H1 (cell line): ENCODE measurements at regions not wholly inside any gene's neighbourhood (a gene's known extent, or its start where the extent isn't known, plus 50 kb on each side); places are given as distances from the start of the nearest gene placed in this dataset.

ENCODE experiments used
- CTCF ChIA-PET: fragments of 300-600 bp; sonication (Branson Sonifier 250); formaldehyde crosslinking; loops from one replicate; lab custom pipeline; 2021; ENCODE audit not compliant: partially characterized antibody; lab: Charles Lee
- POLR2A ChIA-PET: fragments of 300-600 bp; sonication (Branson Sonifier 250); formaldehyde crosslinking; loops from one replicate; lab custom pipeline; 2021; ENCODE audit warnings: inconsistent platforms; ENCODE audit not compliant: partially characterized antibody; lab: Charles Lee
- DNase-seq, 2 experiments: peaks; one replicate each; pipeline versions ENCODE4 v3.0.0 to v3.0.0-alpha.2; 2010 to 2022; ENCODE audit warnings: low spot score in 2 of 2, low read depth in 1 of 2, mixed read lengths in 1 of 2
- FAIRE-seq: peaks from 2 replicates; lab custom pipeline; 2011; peaks lifted over from hg19 to GRCh38; lab: Jason Lieb, UNC
- H2AFZ ChIP-seq: 2 replicates; pipeline ENCODE4 v1.8.1; 2012; ENCODE audit warnings: low read length, inconsistent platforms
- H2AK5ac ChIP-seq: 2 replicates; pipeline ENCODE4 v1.6.1; 2013; ENCODE audit warnings: low read depth, low read length
- H2BK120ac ChIP-seq: replicated peaks from 2 replicates; pipeline ENCODE3; 2013; ENCODE audit warnings: low read depth, low read length, inconsistent platforms
- H2BK12ac ChIP-seq: 2 replicates; pipeline ENCODE4 v1.6.1; 2013; ENCODE audit warnings: low read depth, low read length
- H2BK15ac ChIP-seq: 2 replicates; pipeline ENCODE4 v1.6.1; 2013; ENCODE audit warnings: low read length
- H2BK20ac ChIP-seq: 2 replicates; pipeline ENCODE4 v1.6.1; 2013; ENCODE audit warnings: low read length
- H2BK5ac ChIP-seq: 2 replicates; pipeline ENCODE4 v1.6.1; 2013; ENCODE audit warnings: low read depth, low read length
- H3K14ac ChIP-seq: 2 replicates; pipeline ENCODE4 v1.6.1; 2013; ENCODE audit warnings: inconsistent platforms; ENCODE audit not compliant: insufficient read length
- H3K18ac ChIP-seq: 2 replicates; pipeline ENCODE4 v1.6.1; 2013; ENCODE audit warnings: low read length; ENCODE audit errors: extremely low read depth
- H3K23ac ChIP-seq: 2 replicates; pipeline ENCODE4 v1.6.1; 2013; ENCODE audit warnings: inconsistent platforms; ENCODE audit not compliant: insufficient read length
- H3K23me2 ChIP-seq: 2 replicates; pipeline ENCODE4 v1.6.1; 2013; ENCODE audit warnings: low read depth, low read length
- H3K27ac ChIP-seq: 2 replicates; pipeline ENCODE4 v1.6.1; 2011; ENCODE audit warnings: low read depth, low read length, inconsistent platforms
- H3K27me3 ChIP-seq, 4 experiments: replicated peaks in 1 of 4; 1 replicate in 1 of 4; 2 replicates in 3 of 4; pipeline versions ENCODE4 v1.6.1 to v1.8.1; 2011 to 2013; ENCODE audit warnings: low read length in 3 of 4, mild to moderate bottlenecking in 3 of 4, inconsistent platforms in 2 of 4, mixed read lengths in 2 of 4, moderate library complexity in 1 of 4; ENCODE audit not compliant: control insufficient read depth in 3 of 4, insufficient read depth in 3 of 4; ENCODE audit errors: extremely low read depth in 1 of 4
- H3K36me3 ChIP-seq, 4 experiments: 2 replicates each; pipeline versions ENCODE4 v1.6.1 to v1.8.1; 2011 to 2013; ENCODE audit warnings: mild to moderate bottlenecking in 4 of 4, low read length in 3 of 4, moderate library complexity in 2 of 4, control low read depth in 1 of 4, inconsistent platforms in 1 of 4; ENCODE audit not compliant: insufficient read depth in 4 of 4, control insufficient read depth in 2 of 4
- H3K4ac ChIP-seq: replicated peaks from 2 replicates; pipeline ENCODE3; 2013; ENCODE audit warnings: low read length, low read depth, mixed read lengths, inconsistent platforms; ENCODE audit not compliant: insufficient read length
- H3K4me1 ChIP-seq, 4 experiments: replicated peaks in 1 of 4; 1 replicate in 1 of 4; 2 replicates in 3 of 4; pipeline versions ENCODE4 v1.6.1 to v1.8.1; 2011 to 2013; ENCODE audit warnings: low read length in 3 of 4, inconsistent platforms in 2 of 4, mixed read lengths in 1 of 4; ENCODE audit not compliant: insufficient read depth in 4 of 4, control insufficient read depth in 3 of 4
- H3K4me2 ChIP-seq, 2 experiments: 2 replicates each; pipeline versions ENCODE4 v1.6.1 to v1.8.1; 2011 to 2013; ENCODE audit warnings: low read depth in 2 of 2, low read length in 2 of 2, control low read depth in 1 of 2, inconsistent platforms in 1 of 2, mild to moderate bottlenecking in 1 of 2; ENCODE audit not compliant: insufficient read depth in 1 of 2
- H3K4me3 ChIP-seq, 4 experiments: fragments of 200-600, 300-600 bp in 1 of 4; sonication (generic), shearing (Covaris generic), sonication (Bioruptor Twin) in 1 of 4; 2 replicates each; pipeline versions ENCODE4 v1.5.1 to v1.8.1; 2011 to 2016; ENCODE audit warnings: low read length in 4 of 4, low read depth in 3 of 4, control low read depth in 2 of 4, inconsistent platforms in 2 of 4, mild to moderate bottlenecking in 2 of 4, mixed read lengths in 1 of 4, moderate library complexity in 1 of 4; ENCODE audit not compliant: insufficient read depth in 2 of 4; ENCODE audit errors: extremely low read depth in 1 of 4
- H3K56ac ChIP-seq: replicated peaks from 2 replicates; pipeline ENCODE3; 2013; ENCODE audit warnings: low read depth, mild to moderate bottlenecking, mixed read lengths, low read length, inconsistent platforms; ENCODE audit not compliant: insufficient read length
- H3K79me1 ChIP-seq: 2 replicates; pipeline ENCODE4 v1.6.1; 2013; ENCODE audit warnings: low read depth, low read length, control low read depth
- H3K79me2 ChIP-seq, 2 experiments: 2 replicates each; pipeline versions ENCODE4 v1.6.1 to v1.8.1; 2012 to 2013; ENCODE audit warnings: low read length in 2 of 2, mild to moderate bottlenecking in 2 of 2, inconsistent platforms in 1 of 2; ENCODE audit not compliant: insufficient read depth in 2 of 2, control insufficient read depth in 1 of 2
- H3K9ac ChIP-seq, 4 experiments: replicated peaks in 1 of 4; 1 replicate in 1 of 4; 2 replicates in 3 of 4; pipeline versions ENCODE4 v1.6.1 to v1.8.1; 2011 to 2013; ENCODE audit warnings: low read depth in 3 of 4, low read length in 3 of 4, control low read depth in 2 of 4, mild to moderate bottlenecking in 2 of 4, moderate library complexity in 2 of 4, inconsistent platforms in 1 of 4; ENCODE audit errors: extremely low read depth in 1 of 4
- H3K9me3 ChIP-seq, 2 experiments: 2 replicates each; pipeline versions ENCODE4 v1.6.1 to v1.8.1; 2012 to 2013; ENCODE audit warnings: mild to moderate bottlenecking in 2 of 2, moderate library complexity in 2 of 2, control low read depth in 1 of 2, inconsistent platforms in 1 of 2, low read depth in 1 of 2, low read length in 1 of 2, mixed read lengths in 1 of 2; ENCODE audit not compliant: insufficient read depth in 2 of 2
- H4K20me1 ChIP-seq, 2 experiments: replicated peaks in 1 of 2; 2 replicates each; pipeline versions ENCODE3 to v1.8.1; 2011 to 2013; ENCODE audit warnings: inconsistent platforms in 2 of 2, low read length in 2 of 2, mild to moderate bottlenecking in 1 of 2; ENCODE audit not compliant: insufficient read depth in 2 of 2, control insufficient read depth in 1 of 2
- H4K5ac ChIP-seq: 2 replicates; pipeline ENCODE4 v1.6.1; 2013; ENCODE audit warnings: low read length, low read depth, mixed read lengths, inconsistent platforms; ENCODE audit not compliant: insufficient read length
- H4K8ac ChIP-seq: 2 replicates; pipeline ENCODE4 v1.8.0; 2013; ENCODE audit warnings: mild to moderate bottlenecking, moderate library complexity, low read length, inconsistent platforms; ENCODE audit not compliant: insufficient read depth; ENCODE audit errors: extremely low read depth
- H4K91ac ChIP-seq: replicated peaks from 2 replicates; pipeline ENCODE3; 2013; ENCODE audit warnings: low read length, mixed read lengths, inconsistent platforms; ENCODE audit not compliant: insufficient read length
- ATF2 ChIP-seq: IDR thresholded peaks from 2 replicates; pipeline ENCODE4 v1.6.1; 2012; ENCODE audit warnings: low read length, inconsistent platforms
- NRF1 ChIP-seq: IDR thresholded peaks from 2 replicates; pipeline ENCODE4 v1.6.1; 2011; ENCODE audit warnings: mild to moderate bottlenecking, low read depth, low read length, improper control_type of control experiment
- TBP ChIP-seq: IDR thresholded peaks from 2 replicates; pipeline ENCODE4 v1.6.1; 2011; ENCODE audit warnings: low read depth, low read length, improper control_type of control experiment
- WGBS, 2 experiments: shearing (Covaris generic) in 1 of 2; methylation state at CpG; one replicate each; pipeline versions ENCODE4 v1.1.6 to v1.1.7; 2013 to 2015; ENCODE audit warnings: low lambda C conversion rate in 2 of 2, mixed read lengths in 2 of 2, inconsistent platforms in 1 of 2, low coverage in 1 of 2, missing lambda C conversion rate in 1 of 2; ENCODE audit not compliant: insufficient replicate concordance in 2 of 2, insufficient coverage in 1 of 2, insufficient read length in 1 of 2; ENCODE audit errors: extremely low coverage in 1 of 2, missing lambda C conversion rate in 1 of 2; 5-methylcytosine and 5-hydroxymethylcytosine counted together
- TF ChIP-seq, protein P1 (sequence below): IDR thresholded peaks from 2 replicates; pipeline ENCODE4 v1.6.1; 2012; ENCODE audit warnings: inconsistent platforms

GRCh38 chr16:5578980-5579379, 481.4 kb upstream of the EEF2KMT start:
- Histone ChIP-seq H2BK15ac (no peak overlapping the region), H3K27me3 (no peaks in the 10 kb centered on the region), H3K23me2 (no peaks in the 10 kb centered on the region), H2AFZ (no peak overlapping the region), H3K4me2 (no peak overlapping the region), H3K23ac (no peak overlapping the region), H3K36me3 (no peaks in the 10 kb centered on the region), H3K14ac (no peak overlapping the region), H3K27ac (no peak overlapping the region), H3K9ac (no peak overlapping the region), H3K9me3 (no peaks in the 10 kb centered on the region), H3K56ac (no peak overlapping the region), H3K4me3 (no peak overlapping the region), H4K8ac (no peak overlapping the region), H2BK120ac (no peak overlapping the region), H2BK20ac (no peak overlapping the region), H2BK5ac (no peak overlapping the region), H3K4ac (no peak overlapping the region), H3K79me2 (no peaks in the 10 kb centered on the region), H3K79me1 (no peaks in the 10 kb centered on the region), H2BK12ac (no peak overlapping the region), H3K4me1 (no peaks in the 10 kb centered on the region; a peak in 3 of 7 replicates), H4K5ac (no peak overlapping the region), H4K91ac (no peak overlapping the region), H3K18ac (no peak overlapping the region), H4K20me1 (no peaks in the 10 kb centered on the region), H2AK5ac (no peak overlapping the region)
- DNase-seq: no peak
- POLR2A ChIA-PET: no interaction called here
- WGBS, 2 experiments: 91% methylated on average over 6 of the region's 7 CpGs; no CpG with 5 or more reads in 1 of the 2 experiments
- CTCF ChIA-PET: no interaction called here
- TF ChIP-seq, protein P1, sequence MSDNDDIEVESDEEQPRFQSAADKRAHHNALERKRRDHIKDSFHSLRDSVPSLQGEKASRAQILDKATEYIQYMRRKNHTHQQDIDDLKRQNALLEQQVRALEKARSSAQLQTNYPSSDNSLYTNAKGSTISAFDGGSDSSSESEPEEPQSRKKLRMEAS: no peak
- TF ChIP-seq TBP (no peak), NRF1 (no peak), ATF2 (no peak)
- no peak for FAIRE-seq
